H1 (cell line): ENCODE measurements at regions not wholly inside any gene's neighbourhood (a gene's known extent, or its start where the extent isn't known, plus 50 kb on each side); places are given as distances from the start of the nearest gene placed in this dataset.

Source experiments
- CTCF ChIA-PET: fragments of 300-600 bp; sonication (Branson Sonifier 250); formaldehyde crosslinking; loops from one replicate; lab custom pipeline; 2021; ENCODE audit not compliant: partially characterized antibody; lab: Charles Lee
- POLR2A ChIA-PET: fragments of 300-600 bp; sonication (Branson Sonifier 250); formaldehyde crosslinking; loops from one replicate; lab custom pipeline; 2021; ENCODE audit warnings: inconsistent platforms; ENCODE audit not compliant: partially characterized antibody; lab: Charles Lee
- DNase-seq, 2 experiments: peaks; one replicate each; pipeline versions ENCODE4 v3.0.0 to v3.0.0-alpha.2; 2010 to 2022; ENCODE audit warnings: low spot score in 2 of 2, low read depth in 1 of 2, mixed read lengths in 1 of 2
- FAIRE-seq: peaks from 2 replicates; lab custom pipeline; 2011; peaks lifted over from hg19 to GRCh38; lab: Jason Lieb, UNC
- H2AFZ ChIP-seq: 2 replicates; pipeline ENCODE4 v1.8.1; 2012; ENCODE audit warnings: low read length, inconsistent platforms
- H2AK5ac ChIP-seq: 2 replicates; pipeline ENCODE4 v1.6.1; 2013; ENCODE audit warnings: low read depth, low read length
- H2BK120ac ChIP-seq: replicated peaks from 2 replicates; pipeline ENCODE3; 2013; ENCODE audit warnings: low read depth, low read length, inconsistent platforms
- H2BK12ac ChIP-seq: 2 replicates; pipeline ENCODE4 v1.6.1; 2013; ENCODE audit warnings: low read depth, low read length
- H2BK15ac ChIP-seq: 2 replicates; pipeline ENCODE4 v1.6.1; 2013; ENCODE audit warnings: low read length
- H2BK20ac ChIP-seq: 2 replicates; pipeline ENCODE4 v1.6.1; 2013; ENCODE audit warnings: low read length
- H2BK5ac ChIP-seq: 2 replicates; pipeline ENCODE4 v1.6.1; 2013; ENCODE audit warnings: low read depth, low read length
- H3K14ac ChIP-seq: 2 replicates; pipeline ENCODE4 v1.6.1; 2013; ENCODE audit warnings: inconsistent platforms; ENCODE audit not compliant: insufficient read length
- H3K18ac ChIP-seq: 2 replicates; pipeline ENCODE4 v1.6.1; 2013; ENCODE audit warnings: low read length; ENCODE audit errors: extremely low read depth
- H3K23ac ChIP-seq: 2 replicates; pipeline ENCODE4 v1.6.1; 2013; ENCODE audit warnings: inconsistent platforms; ENCODE audit not compliant: insufficient read length
- H3K23me2 ChIP-seq: 2 replicates; pipeline ENCODE4 v1.6.1; 2013; ENCODE audit warnings: low read depth, low read length
- H3K27ac ChIP-seq: 2 replicates; pipeline ENCODE4 v1.6.1; 2011; ENCODE audit warnings: low read depth, low read length, inconsistent platforms
- H3K27me3 ChIP-seq, 4 experiments: replicated peaks in 1 of 4; 1 replicate in 1 of 4; 2 replicates in 3 of 4; pipeline versions ENCODE4 v1.6.1 to v1.8.1; 2011 to 2013; ENCODE audit warnings: low read length in 3 of 4, mild to moderate bottlenecking in 3 of 4, inconsistent platforms in 2 of 4, mixed read lengths in 2 of 4, moderate library complexity in 1 of 4; ENCODE audit not compliant: control insufficient read depth in 3 of 4, insufficient read depth in 3 of 4; ENCODE audit errors: extremely low read depth in 1 of 4
- H3K36me3 ChIP-seq, 4 experiments: 2 replicates each; pipeline versions ENCODE4 v1.6.1 to v1.8.1; 2011 to 2013; ENCODE audit warnings: mild to moderate bottlenecking in 4 of 4, low read length in 3 of 4, moderate library complexity in 2 of 4, control low read depth in 1 of 4, inconsistent platforms in 1 of 4; ENCODE audit not compliant: insufficient read depth in 4 of 4, control insufficient read depth in 2 of 4
- H3K4ac ChIP-seq: replicated peaks from 2 replicates; pipeline ENCODE3; 2013; ENCODE audit warnings: low read length, low read depth, mixed read lengths, inconsistent platforms; ENCODE audit not compliant: insufficient read length
- H3K4me1 ChIP-seq, 4 experiments: replicated peaks in 1 of 4; 1 replicate in 1 of 4; 2 replicates in 3 of 4; pipeline versions ENCODE4 v1.6.1 to v1.8.1; 2011 to 2013; ENCODE audit warnings: low read length in 3 of 4, inconsistent platforms in 2 of 4, mixed read lengths in 1 of 4; ENCODE audit not compliant: insufficient read depth in 4 of 4, control insufficient read depth in 3 of 4
- H3K4me2 ChIP-seq, 2 experiments: 2 replicates each; pipeline versions ENCODE4 v1.6.1 to v1.8.1; 2011 to 2013; ENCODE audit warnings: low read depth in 2 of 2, low read length in 2 of 2, control low read depth in 1 of 2, inconsistent platforms in 1 of 2, mild to moderate bottlenecking in 1 of 2; ENCODE audit not compliant: insufficient read depth in 1 of 2
- H3K4me3 ChIP-seq, 4 experiments: fragments of 200-600, 300-600 bp in 1 of 4; sonication (generic), shearing (Covaris generic), sonication (Bioruptor Twin) in 1 of 4; 2 replicates each; pipeline versions ENCODE4 v1.5.1 to v1.8.1; 2011 to 2016; ENCODE audit warnings: low read length in 4 of 4, low read depth in 3 of 4, control low read depth in 2 of 4, inconsistent platforms in 2 of 4, mild to moderate bottlenecking in 2 of 4, mixed read lengths in 1 of 4, moderate library complexity in 1 of 4; ENCODE audit not compliant: insufficient read depth in 2 of 4; ENCODE audit errors: extremely low read depth in 1 of 4
- H3K56ac ChIP-seq: replicated peaks from 2 replicates; pipeline ENCODE3; 2013; ENCODE audit warnings: low read depth, mild to moderate bottlenecking, mixed read lengths, low read length, inconsistent platforms; ENCODE audit not compliant: insufficient read length
- H3K79me1 ChIP-seq: 2 replicates; pipeline ENCODE4 v1.6.1; 2013; ENCODE audit warnings: low read depth, low read length, control low read depth
- H3K79me2 ChIP-seq, 2 experiments: 2 replicates each; pipeline versions ENCODE4 v1.6.1 to v1.8.1; 2012 to 2013; ENCODE audit warnings: low read length in 2 of 2, mild to moderate bottlenecking in 2 of 2, inconsistent platforms in 1 of 2; ENCODE audit not compliant: insufficient read depth in 2 of 2, control insufficient read depth in 1 of 2
- H3K9ac ChIP-seq, 4 experiments: replicated peaks in 1 of 4; 1 replicate in 1 of 4; 2 replicates in 3 of 4; pipeline versions ENCODE4 v1.6.1 to v1.8.1; 2011 to 2013; ENCODE audit warnings: low read depth in 3 of 4, low read length in 3 of 4, control low read depth in 2 of 4, mild to moderate bottlenecking in 2 of 4, moderate library complexity in 2 of 4, inconsistent platforms in 1 of 4; ENCODE audit errors: extremely low read depth in 1 of 4
- H3K9me3 ChIP-seq, 2 experiments: 2 replicates each; pipeline versions ENCODE4 v1.6.1 to v1.8.1; 2012 to 2013; ENCODE audit warnings: mild to moderate bottlenecking in 2 of 2, moderate library complexity in 2 of 2, control low read depth in 1 of 2, inconsistent platforms in 1 of 2, low read depth in 1 of 2, low read length in 1 of 2, mixed read lengths in 1 of 2; ENCODE audit not compliant: insufficient read depth in 2 of 2
- H4K20me1 ChIP-seq, 2 experiments: replicated peaks in 1 of 2; 2 replicates each; pipeline versions ENCODE3 to v1.8.1; 2011 to 2013; ENCODE audit warnings: inconsistent platforms in 2 of 2, low read length in 2 of 2, mild to moderate bottlenecking in 1 of 2; ENCODE audit not compliant: insufficient read depth in 2 of 2, control insufficient read depth in 1 of 2
- H4K5ac ChIP-seq: 2 replicates; pipeline ENCODE4 v1.6.1; 2013; ENCODE audit warnings: low read length, low read depth, mixed read lengths, inconsistent platforms; ENCODE audit not compliant: insufficient read length
- H4K8ac ChIP-seq: 2 replicates; pipeline ENCODE4 v1.8.0; 2013; ENCODE audit warnings: mild to moderate bottlenecking, moderate library complexity, low read length, inconsistent platforms; ENCODE audit not compliant: insufficient read depth; ENCODE audit errors: extremely low read depth
- H4K91ac ChIP-seq: replicated peaks from 2 replicates; pipeline ENCODE3; 2013; ENCODE audit warnings: low read length, mixed read lengths, inconsistent platforms; ENCODE audit not compliant: insufficient read length
- BCL11A ChIP-seq, 2 experiments: IDR thresholded peaks; one replicate each; pipeline ENCODE4 v1.6.1; 2011; ENCODE audit warnings: low read depth in 2 of 2, low read length in 2 of 2, mild to moderate bottlenecking in 2 of 2
- CBX5 ChIP-seq: fragments of 300-800, 300-1000 bp; sonication (generic); IDR thresholded peaks from 2 replicates; pipeline ENCODE4 v1.7.1; 2016; ENCODE audit warnings: antibody characterized with exemption, low read length, low read depth
- CEBPB ChIP-seq: IDR thresholded peaks from 2 replicates; pipeline ENCODE4 v1.6.1; 2012; ENCODE audit warnings: low read depth, low read length
- E2F6 ChIP-seq: IDR thresholded peaks from 2 replicates; pipeline ENCODE4 v1.6.1; 2012; ENCODE audit warnings: inconsistent platforms
- JUND ChIP-seq: IDR thresholded peaks from 2 replicates; pipeline ENCODE4 v1.6.1; 2011; ENCODE audit warnings: mild to moderate bottlenecking, improper control_type of control experiment, low read length
- RAD21 ChIP-seq, 2 experiments: IDR thresholded peaks in 1 of 2; conservative IDR thresholded peaks in 1 of 2; 2 replicates each; pipeline ENCODE4 v1.6.1; 2011; ENCODE audit warnings: low read depth in 2 of 2, low read length in 2 of 2, improper control_type of control experiment in 1 of 2, inconsistent platforms in 1 of 2, mild to moderate bottlenecking in 1 of 2, moderate library complexity in 1 of 2
- WGBS, 2 experiments: shearing (Covaris generic) in 1 of 2; methylation state at CpG; one replicate each; pipeline versions ENCODE4 v1.1.6 to v1.1.7; 2013 to 2015; ENCODE audit warnings: low lambda C conversion rate in 2 of 2, mixed read lengths in 2 of 2, inconsistent platforms in 1 of 2, low coverage in 1 of 2, missing lambda C conversion rate in 1 of 2; ENCODE audit not compliant: insufficient replicate concordance in 2 of 2, insufficient coverage in 1 of 2, insufficient read length in 1 of 2; ENCODE audit errors: extremely low coverage in 1 of 2, missing lambda C conversion rate in 1 of 2; 5-methylcytosine and 5-hydroxymethylcytosine counted together

GRCh38 chr5:144873076-144873475, 702.4 kb downstream of the KCTD16 start:
- Histone ChIP-seq H4K91ac (no peak overlapping the region), H3K4me2 (no peak overlapping the region), H3K4ac (no peak overlapping the region), H3K79me1 (no peaks in the 10 kb centered on the region)
- FAIRE-seq: no peak
- TF ChIP-seq CEBPB (no peak), CBX5 (no peak), E2F6 (no peak), BCL11A (IDR thresholded peaks at IDR 0.05; ENCODE audit: low read depth in 2 of 2, low read length in 2 of 2) (no peak), RAD21 (IDR thresholded peaks at IDR 0.05 in 1 of 2, conservative IDR thresholded peaks at IDR 0.05 in 1 of 2; ENCODE audit: low read depth in 2 of 2, low read length in 2 of 2) (no peak), JUND (no peak)
- TF ChIP-seq, all 59 proteins: peak for 0
- Histone ChIP-seq H3K23ac (no peak overlapping the region), H2BK120ac (no peak overlapping the region), H3K56ac (no peak overlapping the region), H2AK5ac (no peak overlapping the region), H3K79me2 (no peaks in the 10 kb centered on the region), H3K23me2 (no peaks in the 10 kb centered on the region), H3K36me3 (no peaks in the 10 kb centered on the region), H3K9me3 (no peaks in the 10 kb centered on the region), H2BK5ac (no peak overlapping the region), H3K27me3 (no peaks in the 10 kb centered on the region), H2AFZ (no peak overlapping the region), H4K8ac (no peak overlapping the region), H4K20me1 (peaks cover 0 to 1% of the 10 kb centered on the region in 2 experiments), H2BK20ac (no peak overlapping the region), H3K9ac (no peak overlapping the region), H3K4me3 (no peak overlapping the region), H3K27ac (no peak overlapping the region), H2BK15ac (no peak overlapping the region), H3K18ac (no peak overlapping the region), H4K5ac (no peak overlapping the region), H3K14ac (no peak overlapping the region), H3K4me1 (no peaks in the 10 kb centered on the region), H2BK12ac (no peak overlapping the region)
- ChIA-PET CTCF (interaction anchor here (0.8 to 1.6 kb wide), 2 partner anchors 23 to 365 kb away, joined by 3 read pairs; no protein-coding TSS in a partner anchor), POLR2A (no interaction called here)
- no peak for DNase-seq
- WGBS, 2 experiments: 90% methylated on average over 2 of the region's 2 CpGs; no CpG with 5 or more reads in 1 of the 2 experiments
